ENCODE measurements at regions not wholly inside any gene's neighbourhood (a gene's known extent, or its start where the extent isn't known, plus 50 kb on each side); places are given as distances from the start of the nearest gene placed in this dataset.
"Not testable (repeated sequence)": the region's sequence is repeated elsewhere in the genome, so short reads cannot be mapped to it uniquely, and the experiment has no call there.

DNA sequence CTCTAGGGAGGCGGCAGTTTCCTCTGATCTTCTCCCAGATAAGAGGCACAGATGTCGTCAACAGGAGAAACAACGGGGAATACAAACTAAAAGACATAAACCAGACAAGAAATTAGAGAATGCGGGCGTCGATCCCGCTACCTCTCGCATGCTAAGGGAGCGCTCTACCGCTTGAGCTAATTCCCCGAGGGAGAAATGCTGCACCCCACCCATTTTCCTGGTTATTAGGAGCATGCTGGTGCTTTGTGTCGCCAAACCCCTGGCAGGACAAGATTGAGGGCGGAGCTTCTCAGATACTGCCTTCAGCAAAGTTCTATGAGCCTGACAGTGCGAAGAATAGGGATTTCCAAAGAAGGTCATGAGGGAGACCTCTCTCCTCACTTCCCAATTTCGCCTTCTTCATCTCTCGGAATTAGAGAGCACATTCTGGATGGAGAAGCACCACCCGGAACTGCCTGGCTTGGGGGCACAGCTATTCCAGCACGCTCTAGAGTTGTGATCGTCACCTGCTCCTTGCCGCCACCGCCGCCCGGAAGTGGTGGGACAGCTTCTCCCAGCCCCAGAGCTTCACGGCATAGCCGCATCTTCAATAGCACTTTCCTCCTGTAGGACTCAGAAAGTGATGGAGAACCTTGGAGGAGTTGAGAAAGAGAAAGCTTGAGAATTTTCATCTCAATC is 475.4 kb downstream of the PRIM2 start:
- FAIRE-seq; H2BK120ac ChIP-seq (replicated peaks; ENCODE audit: low read depth, low read length); H3K18ac ChIP-seq (ENCODE audit: extremely low read depth, low read length); H3K9me3 ChIP-seq (ENCODE audit: insufficient read depth in 2 of 2, low read depth in 1 of 2, low read length in 1 of 2); H3K79me1 ChIP-seq (ENCODE audit: low read depth, low read length); H3K9ac ChIP-seq (replicated peaks in 1 of 4; ENCODE audit: extremely low read depth in 1 of 4, low read depth in 3 of 4, low read length in 3 of 4); H2BK20ac ChIP-seq (ENCODE audit: low read length); H4K8ac ChIP-seq (ENCODE audit: extremely low read depth, insufficient read depth, low read length); H4K5ac ChIP-seq (ENCODE audit: insufficient read length, low read depth, low read length); H3K23ac ChIP-seq (ENCODE audit: insufficient read length); H2BK15ac ChIP-seq (ENCODE audit: low read length); H3K4me1 ChIP-seq (replicated peaks in 1 of 4; ENCODE audit: control insufficient read depth in 3 of 4, insufficient read depth in 4 of 4, low read length in 3 of 4); H3K79me2 ChIP-seq (ENCODE audit: control insufficient read depth in 1 of 2, insufficient read depth in 2 of 2, low read length in 2 of 2); H3K27ac ChIP-seq (ENCODE audit: low read depth, low read length); H3K27me3 ChIP-seq (replicated peaks in 1 of 4; ENCODE audit: control insufficient read depth in 3 of 4, extremely low read depth in 1 of 4, insufficient read depth in 3 of 4, low read length in 3 of 4); H3K4ac ChIP-seq (replicated peaks; ENCODE audit: insufficient read length, low read depth, low read length); H3K36me3 ChIP-seq (ENCODE audit: control insufficient read depth in 2 of 4, insufficient read depth in 4 of 4, low read length in 3 of 4); POLR2A ChIA-PET (ENCODE audit: partially characterized antibody); H3K56ac ChIP-seq (replicated peaks; ENCODE audit: insufficient read length, low read depth, low read length); H2BK12ac ChIP-seq (ENCODE audit: low read depth, low read length); H3K14ac ChIP-seq (ENCODE audit: insufficient read length); H2BK5ac ChIP-seq (ENCODE audit: low read depth, low read length); CTCF ChIA-PET (ENCODE audit: partially characterized antibody); H4K20me1 ChIP-seq (replicated peaks in 1 of 2; ENCODE audit: control insufficient read depth in 1 of 2, insufficient read depth in 2 of 2, low read length in 2 of 2); H3K23me2 ChIP-seq (ENCODE audit: low read depth, low read length); H4K91ac ChIP-seq (replicated peaks; ENCODE audit: insufficient read length, low read length); H2AFZ ChIP-seq (ENCODE audit: low read length); H2AK5ac ChIP-seq (ENCODE audit: low read depth, low read length): not testable (repeated sequence)
- peak; percentile 34 to 84 for DNase-seq (ENCODE audit: low read depth in 1 of 2, low spot score in 2 of 2)
- Histone ChIP-seq H3K4me3 (ENCODE audit: extremely low read depth in 1 of 4, insufficient read depth in 2 of 4, low read depth in 3 of 4, low read length in 4 of 4) (peak overlapping the region in 1 of 4 experiments; percentile 50; a peak in 1 of 8 replicates), H3K4me2 (ENCODE audit: insufficient read depth in 1 of 2, low read depth in 2 of 2, low read length in 2 of 2) (peak overlapping the region in 1 of 2 experiments; percentile 41; a peak in 1 of 4 replicates)
- peak; percentile 87 for TF ChIP-seq TBP (IDR thresholded peaks at IDR 0.05; ENCODE audit: low read depth, low read length)
- 84% methylated on average over 25 of the region's 25 CpGs; no CpG with 5 or more reads in 1 of the 2 experiments for WGBS, 2 experiments (ENCODE audit: extremely low coverage in 1 of 2, insufficient coverage in 1 of 2, insufficient read length in 1 of 2, insufficient replicate concordance in 2 of 2, low coverage in 1 of 2, low lambda C conversion rate in 2 of 2, missing lambda C conversion rate in 1 of 2)
